GM18907 (cell line): ENCODE measurements at regions not wholly inside any gene's neighbourhood (a gene's known extent, or its start where the extent isn't known, plus 50 kb on each side); places are given as distances from the start of the nearest gene placed in this dataset.
A peak's percentile ranks its signal among the peaks of the same experiment; 100 is the strongest.

Source experiments
- ATAC-seq: cut with Tn5 transposase; IDR thresholded peaks from one replicate; pipeline ENCODE4 v1.9.1; 2021; ENCODE audit warnings: mild to moderate bottlenecking, moderate library complexity; ENCODE audit not compliant: unreplicated experiment

GRCh38 chr18:67381608-67382150, 134.8 kb downstream of the DSEL start:
- no peak for ATAC-seq

- no peak for ATAC-seq
Observed at GRCh38 chr18:67380867-67381266, 135.7 kb downstream of the DSEL start.

GRCh38 chr18:67379981-67380380, 136.5 kb downstream of the DSEL start:
- ATAC-seq, result no peak

DNA sequence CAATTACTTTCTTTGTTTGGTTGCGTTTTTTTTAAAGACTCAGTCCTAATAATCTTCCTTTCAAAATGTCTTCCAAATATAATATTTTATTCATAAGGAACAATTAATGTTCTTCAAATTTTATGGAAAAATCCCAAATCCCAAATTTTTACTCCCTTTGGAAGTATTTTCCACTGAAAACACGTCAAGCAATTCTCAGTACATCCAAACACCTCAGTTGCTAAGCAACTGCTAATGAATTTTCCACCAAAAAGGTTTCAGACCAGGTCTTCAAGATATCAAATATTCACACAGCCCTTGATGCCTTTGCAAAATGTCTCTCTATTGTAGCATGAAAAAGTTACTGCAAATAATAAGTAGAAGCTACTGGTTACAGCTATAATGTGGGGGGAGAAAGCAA, 140.1 kb downstream of the DSEL start:
- no peak for ATAC-seq

- ATAC-seq, result no peak
Observed at GRCh38 chr18:67373636-67374035, 142.9 kb downstream of the DSEL start.

DNA sequence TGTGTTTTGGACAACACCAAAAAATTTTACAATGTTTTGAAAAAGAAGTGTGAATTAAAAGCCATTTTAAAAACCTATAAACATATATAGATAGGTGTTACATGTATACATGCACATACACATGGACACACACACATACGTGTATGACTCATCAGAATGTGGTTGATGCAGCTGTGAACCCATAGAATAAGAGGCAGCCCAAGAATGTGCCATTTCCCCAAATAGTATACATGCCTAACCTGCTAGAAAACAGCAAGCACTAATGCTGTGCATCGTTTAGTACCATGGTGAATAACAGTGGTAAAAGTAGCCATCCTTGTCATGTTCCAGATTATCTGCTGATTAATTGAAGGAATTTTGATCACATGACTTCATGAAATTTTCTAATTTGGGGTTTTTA, 149.0 kb downstream of the DSEL start:
- ATAC-seq, result no peak

DNA sequence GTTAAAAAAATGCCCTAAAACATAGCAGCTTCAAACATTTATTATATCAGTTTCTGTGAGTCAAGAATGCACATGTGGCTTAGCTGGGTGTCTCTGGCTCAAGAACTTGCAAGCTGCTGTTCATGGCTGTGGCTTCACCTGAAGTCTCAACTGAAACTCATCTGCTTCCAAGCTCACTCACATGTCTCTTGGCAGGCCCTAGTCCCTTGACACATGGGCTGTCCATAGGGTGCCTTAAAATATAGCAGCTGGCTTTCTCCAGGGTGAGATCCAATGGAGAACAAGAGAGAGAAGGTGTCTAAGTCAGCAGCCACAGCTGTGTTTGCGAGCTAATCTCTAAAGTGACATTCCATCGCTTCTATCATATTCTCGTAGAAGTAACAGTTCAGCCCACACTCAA, 152.8 kb downstream of the DSEL start:
- no peak for ATAC-seq

GRCh38 chr18:67362906-67363305, 153.6 kb downstream of the DSEL start:
- ATAC-seq, result no peak

- peak; percentile 89 for ATAC-seq
Observed at GRCh38 chr18:67359873-67360838, 156.4 kb downstream of the DSEL start.

DNA sequence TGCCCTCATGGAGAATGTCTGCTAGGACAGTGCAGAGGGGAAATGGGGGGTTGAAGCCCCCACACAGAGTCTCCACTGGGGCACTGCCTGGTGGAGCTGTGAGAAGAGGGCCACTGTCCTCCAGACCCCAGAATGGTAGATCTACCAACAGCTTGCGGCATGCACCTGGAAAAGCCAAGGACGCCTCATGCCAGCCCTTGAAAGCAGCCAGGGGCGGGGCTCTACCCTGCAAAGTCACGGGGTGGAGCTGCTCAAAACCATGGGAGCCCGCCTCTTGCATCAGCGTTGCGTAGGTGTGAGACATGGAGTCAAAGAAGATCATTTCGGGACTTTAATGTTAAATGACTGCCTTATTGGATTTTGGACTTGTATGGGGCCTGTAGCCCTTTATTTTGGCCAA, 157.6 kb downstream of the DSEL start:
- no peak for ATAC-seq

GRCh38 chr18:67354692-67355091, 161.8 kb downstream of the DSEL start:
- no peak for ATAC-seq

DNA sequence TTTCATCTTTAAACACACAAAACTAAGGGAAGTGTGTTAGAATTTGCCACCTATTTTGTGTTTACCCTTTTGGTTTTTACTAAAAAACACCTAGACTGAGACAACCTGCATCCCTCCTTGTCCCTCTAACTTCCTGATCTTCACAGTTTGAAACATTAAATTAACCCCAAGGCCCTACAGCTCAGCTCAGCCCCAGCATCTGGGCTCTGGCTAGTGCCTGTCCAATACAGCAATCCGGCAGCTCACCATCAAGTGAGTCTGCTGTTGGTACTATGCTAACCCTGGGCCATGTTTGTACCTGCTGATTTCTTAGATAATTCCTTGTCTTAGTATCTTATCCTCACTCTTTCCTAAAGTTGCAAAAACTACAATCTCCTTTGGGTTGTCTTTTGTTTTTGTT, 162.4 kb downstream of the DSEL start:
- no peak for ATAC-seq

GRCh38 chr18:67347438-67347837, 169.1 kb downstream of the DSEL start:
- no peak for ATAC-seq

DNA sequence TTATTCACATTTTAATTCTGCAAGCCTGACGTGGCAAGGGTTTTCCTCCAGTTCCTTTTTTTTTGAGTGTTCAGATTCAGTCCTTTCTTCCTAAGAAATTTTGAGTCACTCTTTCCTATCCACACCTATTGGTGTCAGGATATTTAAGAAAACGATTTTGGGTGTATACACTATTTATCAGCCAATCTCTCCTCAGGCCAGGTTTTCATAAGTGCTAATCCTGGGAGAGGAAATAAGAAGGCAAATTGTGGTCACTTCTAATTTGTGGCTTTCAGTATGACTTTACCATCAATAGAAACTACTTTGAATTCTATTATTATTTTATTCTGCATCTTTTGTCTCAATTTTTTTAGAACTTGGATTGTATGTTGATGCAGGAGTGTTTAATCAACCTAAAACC, 174.4 kb downstream of the DSEL start:
- no peak for ATAC-seq

DNA sequence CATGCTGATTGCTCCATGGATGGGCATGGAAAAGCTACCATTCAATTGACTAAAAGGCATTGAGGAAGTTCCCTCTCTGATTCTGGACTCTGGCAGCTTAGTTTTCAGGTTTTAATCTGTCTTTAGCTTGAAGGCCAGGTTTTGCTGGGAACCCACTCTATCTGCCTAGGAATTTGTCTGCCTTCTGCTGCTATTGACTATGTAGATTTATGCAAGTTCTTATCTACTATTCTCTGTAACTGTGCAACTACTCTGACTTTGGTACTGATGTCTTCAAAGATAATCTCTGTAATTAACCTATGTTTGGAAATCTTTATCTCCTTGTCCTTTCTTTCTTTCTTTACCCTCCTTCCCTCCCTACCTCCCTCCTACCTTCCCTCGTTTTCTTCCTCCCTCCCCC, 178.8 kb downstream of the DSEL start:
- ATAC-seq, result no peak

- ATAC-seq, result no peak
Observed at GRCh38 chr18:67331857-67332256, 184.7 kb downstream of the DSEL start.

DNA sequence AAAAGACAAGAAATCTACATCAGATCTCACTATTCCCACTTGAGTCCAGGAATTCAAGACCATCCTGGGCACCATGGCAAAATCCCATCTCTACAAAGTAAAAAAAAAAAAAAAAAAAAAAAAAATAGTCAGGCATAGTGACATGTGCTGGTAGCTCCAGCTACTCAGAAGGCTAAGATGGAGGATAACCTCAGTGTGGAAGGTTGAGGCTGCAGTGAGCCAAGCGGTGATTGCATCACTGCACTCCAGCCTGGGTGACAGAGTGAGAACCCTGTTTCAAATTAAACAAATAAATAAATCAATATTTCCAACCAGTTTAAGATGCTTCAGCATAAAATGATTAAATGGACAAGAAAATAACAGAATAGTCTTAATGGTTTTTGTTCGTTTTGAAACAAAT, 197.4 kb downstream of the DSEL start:
- ATAC-seq, result no peak

DNA sequence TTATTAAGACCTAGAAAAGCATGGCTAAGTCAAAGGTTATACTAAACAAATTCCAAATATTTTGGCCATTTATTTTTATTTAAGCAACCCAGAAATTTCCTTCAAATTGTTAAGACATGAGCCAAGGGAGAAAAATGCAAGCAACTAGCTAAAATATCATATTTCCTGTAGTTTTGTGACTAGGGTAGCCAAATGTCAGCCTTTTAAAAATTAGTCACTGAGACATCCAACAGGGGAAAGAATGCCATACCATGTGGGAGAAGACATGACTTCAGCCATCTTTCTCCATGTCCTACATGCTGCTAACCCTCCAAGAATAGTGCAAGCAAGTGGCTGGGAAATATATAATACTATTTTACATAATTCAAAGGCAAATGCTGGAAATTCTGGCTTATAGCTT, 197.9 kb downstream of the DSEL start:
- no peak for ATAC-seq

- no peak for ATAC-seq
Observed at GRCh38 chr18:67310826-67311225, 205.7 kb downstream of the DSEL start.

- ATAC-seq, result no peak
Observed at GRCh38 chr18:67308819-67309218, 207.7 kb downstream of the DSEL start.

GRCh38 chr18:67305466-67305865, 211.1 kb downstream of the DSEL start:
- no peak for ATAC-seq

- ATAC-seq, result no peak
Observed at GRCh38 chr18:67302043-67302442, 214.5 kb downstream of the DSEL start.

DNA sequence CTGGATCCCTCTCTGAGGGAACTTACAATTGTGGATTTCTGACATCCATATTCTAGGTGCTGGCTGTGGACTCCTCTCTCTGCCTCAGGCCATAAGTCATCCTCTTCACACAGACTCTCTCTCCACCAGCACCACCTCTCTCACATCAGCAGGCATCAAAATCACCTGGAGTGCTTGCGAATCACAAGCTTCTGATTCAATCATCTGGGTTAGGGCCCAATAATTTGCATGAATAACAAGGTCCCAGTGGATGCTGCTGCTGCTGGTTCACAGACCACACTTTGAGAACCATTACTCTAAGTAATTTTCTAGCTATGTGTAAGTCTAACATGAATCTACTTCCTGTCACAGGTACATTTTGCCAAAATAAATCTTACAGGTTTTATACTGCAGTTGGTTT, 214.9 kb downstream of the DSEL start:
- ATAC-seq, result no peak
